HEK293 (cell line): ENCODE measurements at regions not wholly inside any gene's neighbourhood (a gene's known extent, or its start where the extent isn't known, plus 50 kb on each side); places are given as distances from the start of the nearest gene placed in this dataset.
A peak's percentile ranks its signal among the peaks of the same experiment; 100 is the strongest.

ENCODE experiments used
- CTCF ChIA-PET: fragments of 350-600 bp; formaldehyde crosslinking; extraction: SDS; loops from one replicate; lab custom pipeline; 2021; ENCODE audit warnings: antibody characterized with exemption; lab: Yijun Ruan, JAX
- POLR2A ChIA-PET: fragments of 300-600 bp; formaldehyde crosslinking; extraction: SDS; loops from one replicate; lab custom pipeline; 2020; ENCODE audit warnings: antibody characterized with exemption, inconsistent platforms; lab: Yijun Ruan, JAX
- H3K27ac ChIP-seq: fragments of 200-500 bp; sonication (Bioruptor generic); 2 replicates; pipeline ENCODE4 v1.5.1; 2014; ENCODE audit warnings: low read depth, low read length, control low read depth, inconsistent platforms; ENCODE audit errors: extremely low read depth
- H3K36me3 ChIP-seq, 2 experiments: fragments of 200-500 bp in 1 of 2; sonication (Bioruptor generic) in 1 of 2; 1 replicate in 1 of 2; 2 replicates in 1 of 2; pipeline ENCODE4 v1.5.1; 2014 to 2017; ENCODE audit warnings: inconsistent platforms in 2 of 2, low read length in 2 of 2; ENCODE audit not compliant: control insufficient read depth in 2 of 2, insufficient read depth in 1 of 2
- H3K4me1 ChIP-seq: fragments of 200-500 bp; sonication (Bioruptor generic); 2 replicates; pipeline ENCODE4 v1.5.1; 2014; ENCODE audit warnings: mild to moderate bottlenecking, low read length, inconsistent platforms; ENCODE audit not compliant: control insufficient read depth, insufficient read depth
- H3K4me3 ChIP-seq: 2 replicates; pipeline ENCODE4 v1.5.1; 2011; ENCODE audit warnings: low read depth, mild to moderate bottlenecking, control low read depth, low read length, moderate library complexity
- H3K9me3 ChIP-seq: fragments of 200-500 bp; sonication (Bioruptor generic); 2 replicates; pipeline ENCODE4 v1.5.1; 2014; ENCODE audit warnings: low read depth, low read length, inconsistent platforms; ENCODE audit not compliant: control insufficient read depth, insufficient read depth
- GLI4 ChIP-seq: fragments of 450-650 bp; formaldehyde crosslinking; IDR thresholded peaks from 2 replicates; pipeline ENCODE4 v1.5.1; 2016; ENCODE audit warnings: missing biosample characterization, missing genetic modification characterization
- IKZF3 ChIP-seq: fragments of 450-650 bp; IDR thresholded peaks from 2 replicates; pipeline ENCODE4 v1.5.0; 2018; ENCODE audit warnings: missing biosample characterization, mild to moderate bottlenecking, missing genetic modification characterization, moderate library complexity
- KLF16 ChIP-seq: fragments of 450-650 bp; formaldehyde crosslinking; IDR thresholded peaks from 2 replicates; pipeline ENCODE4 v1.5.1; 2017; ENCODE audit warnings: missing biosample characterization, missing genetic modification characterization
- MZF1 ChIP-seq: fragments of 450-650 bp; formaldehyde crosslinking; IDR thresholded peaks from 2 replicates; pipeline ENCODE4 v1.5.1; 2017; ENCODE audit warnings: missing biosample characterization, missing genetic modification characterization, borderline replicate concordance
- SCRT2 ChIP-seq: fragments of 450-650 bp; formaldehyde crosslinking; IDR thresholded peaks from 2 replicates; pipeline ENCODE4 v1.5.1; 2016; ENCODE audit warnings: missing biosample characterization, missing genetic modification characterization
- SP2 ChIP-seq: fragments of 450-650 bp; formaldehyde crosslinking; IDR thresholded peaks from 2 replicates; pipeline ENCODE4 v1.5.1; 2016; ENCODE audit warnings: missing biosample characterization, missing genetic modification characterization
- TCF7L2 ChIP-seq: IDR thresholded peaks from 2 replicates; pipeline ENCODE4 v1.6.1; 2011; ENCODE audit warnings: low read depth, mild to moderate bottlenecking, inconsistent platforms, low read length, moderate library complexity, borderline replicate concordance
- YY2 ChIP-seq: fragments of 450-650 bp; formaldehyde crosslinking; IDR thresholded peaks from 2 replicates; pipeline ENCODE4 v1.5.1; 2016; ENCODE audit warnings: missing biosample characterization, missing genetic modification characterization
- ZBTB7A ChIP-seq: fragments of 450-650 bp; formaldehyde crosslinking; IDR thresholded peaks from 2 replicates; pipeline ENCODE4 v1.5.1; 2016; ENCODE audit warnings: low read depth, missing biosample characterization, missing genetic modification characterization
- ZBTB8A ChIP-seq: fragments of 450-650 bp; formaldehyde crosslinking; IDR thresholded peaks from 2 replicates; pipeline ENCODE4 v1.5.1; 2016; ENCODE audit warnings: missing biosample characterization, missing genetic modification characterization
- ZFP3 ChIP-seq: fragments of 450-650 bp; formaldehyde crosslinking; IDR thresholded peaks from 2 replicates; pipeline ENCODE4 v1.5.1; 2016; ENCODE audit warnings: low read depth, missing biosample characterization, missing genetic modification characterization
- ZFP41 ChIP-seq: fragments of 450-650 bp; formaldehyde crosslinking; IDR thresholded peaks from 2 replicates; pipeline ENCODE4 v1.5.1; 2016; ENCODE audit warnings: missing biosample characterization, missing genetic modification characterization, borderline replicate concordance
- ZNF132 ChIP-seq: fragments of 450-650 bp; formaldehyde crosslinking; IDR thresholded peaks from 2 replicates; pipeline ENCODE4 v1.5.1; 2017; ENCODE audit warnings: missing biosample characterization, missing genetic modification characterization, borderline replicate concordance
- ZNF133 ChIP-seq: fragments of 450-650 bp; formaldehyde crosslinking; IDR thresholded peaks from 2 replicates; pipeline ENCODE4 v1.5.1; 2016; ENCODE audit warnings: missing biosample characterization, missing genetic modification characterization
- ZNF140 ChIP-seq: fragments of 450-650 bp; formaldehyde crosslinking; IDR thresholded peaks from 2 replicates; pipeline ENCODE4 v1.5.1; 2016; ENCODE audit warnings: missing biosample characterization, missing genetic modification characterization
- ZNF23 ChIP-seq: fragments of 450-650 bp; formaldehyde crosslinking; IDR thresholded peaks from 2 replicates; pipeline ENCODE4 v1.5.1; 2016; ENCODE audit warnings: missing biosample characterization, missing genetic modification characterization, borderline replicate concordance
- ZNF239 ChIP-seq: fragments of 450-650 bp; formaldehyde crosslinking; IDR thresholded peaks from 2 replicates; pipeline ENCODE4 v1.5.1; 2016; ENCODE audit warnings: missing biosample characterization, missing genetic modification characterization
- ZNF274 ChIP-seq, 2 experiments: fragments of 200-500 bp in 1 of 2; fragments of 450-650 bp in 1 of 2; sonication (Bioruptor generic) in 1 of 2; formaldehyde crosslinking in 1 of 2; IDR thresholded peaks; 2 replicates each; pipeline versions ENCODE4 v1.5.1 to v1.6.1; 2014 to 2016; ENCODE audit warnings: borderline replicate concordance in 1 of 2, inconsistent platforms in 1 of 2, low read length in 1 of 2, missing biosample characterization in 1 of 2, missing genetic modification characterization in 1 of 2
- ZNF292 ChIP-seq: fragments of 450-650 bp; formaldehyde crosslinking; IDR thresholded peaks from 2 replicates; pipeline ENCODE4 v1.5.1; 2016; ENCODE audit warnings: low read depth, missing biosample characterization, missing genetic modification characterization, borderline replicate concordance
- ZNF324 ChIP-seq: fragments of 450-650 bp; formaldehyde crosslinking; IDR thresholded peaks from 2 replicates; pipeline ENCODE4 v1.5.1; 2016; ENCODE audit warnings: missing biosample characterization, missing genetic modification characterization
- ZNF423 ChIP-seq: fragments of 450-650 bp; formaldehyde crosslinking; IDR thresholded peaks from 2 replicates; pipeline ENCODE4 v1.5.1; 2016; ENCODE audit warnings: missing biosample characterization, missing genetic modification characterization
- ZNF514 ChIP-seq: fragments of 450-650 bp; formaldehyde crosslinking; IDR thresholded peaks from 2 replicates; pipeline ENCODE4 v1.5.1; 2016; ENCODE audit warnings: missing biosample characterization, missing genetic modification characterization
- ZNF521 ChIP-seq: fragments of 450-650 bp; formaldehyde crosslinking; IDR thresholded peaks from 2 replicates; pipeline ENCODE4 v1.5.1; 2017; ENCODE audit warnings: missing biosample characterization, mild to moderate bottlenecking, missing genetic modification characterization
- ZNF623 ChIP-seq: fragments of 450-650 bp; formaldehyde crosslinking; IDR thresholded peaks from 2 replicates; pipeline ENCODE4 v1.5.1; 2016; ENCODE audit warnings: missing biosample characterization, missing genetic modification characterization
- ZNF792 ChIP-seq: fragments of 450-650 bp; formaldehyde crosslinking; IDR thresholded peaks from 2 replicates; pipeline ENCODE4 v1.5.1; 2016; ENCODE audit warnings: missing biosample characterization, missing genetic modification characterization
- TF ChIP-seq, protein P1 (sequence below): fragments of 450-650 bp; formaldehyde crosslinking; IDR thresholded peaks from 2 replicates; pipeline ENCODE4 v1.5.1; 2017; ENCODE audit warnings: missing biosample characterization, missing genetic modification characterization
- TF ChIP-seq, protein P2 (sequence below): fragments of 450-650 bp; formaldehyde crosslinking; IDR thresholded peaks from 2 replicates; pipeline ENCODE4 v1.5.1; 2017; ENCODE audit warnings: missing biosample characterization, missing genetic modification characterization
- TF ChIP-seq, protein P3 (sequence below): fragments of 450-650 bp; formaldehyde crosslinking; IDR thresholded peaks from 2 replicates; pipeline ENCODE4 v1.5.0; 2017; ENCODE audit warnings: missing biosample characterization, missing genetic modification characterization, borderline replicate concordance

DNA sequence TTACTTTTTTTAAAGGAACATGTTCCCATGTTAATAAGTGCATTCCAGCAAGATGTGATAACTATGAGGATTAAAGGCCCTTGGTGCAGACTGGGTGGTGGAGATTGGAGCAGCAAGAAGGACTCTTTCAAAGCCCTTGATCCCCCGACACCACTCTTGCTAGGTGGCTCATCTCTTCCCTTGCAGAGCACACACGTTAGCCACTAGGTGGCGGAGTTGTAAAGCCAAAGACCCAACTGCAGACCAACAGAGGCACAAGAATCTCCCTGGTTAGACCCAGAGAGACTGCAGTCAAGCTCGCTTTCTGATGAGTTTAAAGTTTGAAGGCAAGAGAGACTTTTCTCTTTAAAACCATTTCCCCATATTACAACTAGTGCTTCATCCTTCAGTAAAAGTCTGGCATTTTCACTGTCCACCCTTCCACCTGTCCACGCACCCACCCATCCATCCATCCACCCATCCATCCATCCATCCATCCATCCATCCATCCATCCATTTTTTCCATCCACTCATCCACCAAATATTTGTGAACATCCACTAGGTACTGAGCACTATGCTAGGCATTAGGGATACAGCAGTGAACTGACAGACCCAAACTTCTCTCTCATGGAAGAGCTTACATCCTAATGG lies 226.9 kb downstream of the MSX2 start (continued):
- no peak for TF ChIP-seq MZF1 (tag by site-specific recombination)
- peak; percentile 65; the same call in 1 of the 2 replicates for TF ChIP-seq TCF7L2
- TF ChIP-seq, protein P1, sequence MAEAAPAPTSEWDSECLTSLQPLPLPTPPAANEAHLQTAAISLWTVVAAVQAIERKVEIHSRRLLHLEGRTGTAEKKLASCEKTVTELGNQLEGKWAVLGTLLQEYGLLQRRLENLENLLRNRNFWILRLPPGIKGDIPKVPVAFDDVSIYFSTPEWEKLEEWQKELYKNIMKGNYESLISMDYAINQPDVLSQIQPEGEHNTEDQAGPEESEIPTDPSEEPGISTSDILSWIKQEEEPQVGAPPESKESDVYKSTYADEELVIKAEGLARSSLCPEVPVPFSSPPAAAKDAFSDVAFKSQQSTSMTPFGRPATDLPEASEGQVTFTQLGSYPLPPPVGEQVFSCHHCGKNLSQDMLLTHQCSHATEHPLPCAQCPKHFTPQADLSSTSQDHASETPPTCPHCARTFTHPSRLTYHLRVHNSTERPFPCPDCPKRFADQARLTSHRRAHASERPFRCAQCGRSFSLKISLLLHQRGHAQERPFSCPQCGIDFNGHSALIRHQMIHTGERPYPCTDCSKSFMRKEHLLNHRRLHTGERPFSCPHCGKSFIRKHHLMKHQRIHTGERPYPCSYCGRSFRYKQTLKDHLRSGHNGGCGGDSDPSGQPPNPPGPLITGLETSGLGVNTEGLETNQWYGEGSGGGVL: no peak
- no peak for TF ChIP-seq ZNF133 (tag by site-specific recombination)

DNA sequence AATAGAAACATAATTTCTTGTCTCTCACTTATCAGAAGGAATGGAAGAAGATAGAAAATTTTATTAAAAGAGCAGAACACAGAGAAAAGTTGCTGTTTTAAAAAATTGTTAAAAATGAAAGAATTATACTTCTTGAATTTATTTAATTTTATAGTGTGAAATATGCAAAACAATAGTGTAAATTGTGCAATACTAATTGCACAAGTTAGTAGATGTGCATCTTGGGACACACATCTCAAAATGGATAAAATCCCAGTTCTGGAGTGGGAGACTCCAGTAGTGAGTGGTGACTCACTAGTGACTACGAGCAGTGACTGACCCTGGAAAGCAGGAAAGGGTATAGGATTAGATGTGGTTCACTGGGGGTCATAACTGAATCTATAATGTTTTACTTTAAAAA lies 223.2 kb downstream of the MSX2 start:
- H3K27ac ChIP-seq: no peak overlapping the region
- CTCF ChIA-PET: interaction anchor here (0.6 to 1.3 kb wide), 4 partner anchors 37 to 590 kb away, joined by 3 to 4 read pairs (median 3); no protein-coding TSS in a partner anchor
- no peaks in the 10 kb centered on the region for H3K36me3 ChIP-seq
- POLR2A ChIA-PET: no interaction called here
- TF ChIP-seq ZFP41 (no peak), ZNF792 (tag by site-specific recombination) (no peak), ZNF140 (tag by site-specific recombination) (no peak), KLF16 (tag by site-specific recombination) (no peak), ZBTB8A (no peak), ZNF292 (no peak), ZNF514 (tag by site-specific recombination) (no peak), ZNF132 (tag by site-specific recombination) (no peak), IKZF3 (tag by site-specific recombination) (no peak), ZNF423 (tag by site-specific recombination) (no peak), ZFP3 (tag by site-specific recombination) (no peak), ZBTB7A (no peak), ZNF623 (no peak), ZNF324 (tag by site-specific recombination) (no peak), ZNF274 (IDR thresholded peaks at IDR 0.05; ENCODE audit: low read length) (no peak), ZNF274 (tag by site-specific recombination; IDR thresholded peaks at IDR 0.05; ENCODE audit: borderline replicate concordance) (no peak), SCRT2 (tag by site-specific recombination) (no peak)
- TF ChIP-seq, protein P2, sequence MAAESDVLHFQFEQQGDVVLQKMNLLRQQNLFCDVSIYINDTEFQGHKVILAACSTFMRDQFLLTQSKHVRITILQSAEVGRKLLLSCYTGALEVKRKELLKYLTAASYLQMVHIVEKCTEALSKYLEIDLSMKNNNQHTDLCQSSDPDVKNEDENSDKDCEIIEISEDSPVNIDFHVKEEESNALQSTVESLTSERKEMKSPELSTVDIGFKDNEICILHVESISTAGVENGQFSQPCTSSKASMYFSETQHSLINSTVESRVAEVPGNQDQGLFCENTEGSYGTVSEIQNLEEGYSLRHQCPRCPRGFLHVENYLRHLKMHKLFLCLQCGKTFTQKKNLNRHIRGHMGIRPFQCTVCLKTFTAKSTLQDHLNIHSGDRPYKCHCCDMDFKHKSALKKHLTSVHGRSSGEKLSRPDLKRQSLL: no peak
- no peak overlapping the region for H3K4me3 ChIP-seq
- no peaks in the 10 kb centered on the region for H3K4me1 ChIP-seq
- H3K9me3 ChIP-seq: no peaks in the 10 kb centered on the region

DNA sequence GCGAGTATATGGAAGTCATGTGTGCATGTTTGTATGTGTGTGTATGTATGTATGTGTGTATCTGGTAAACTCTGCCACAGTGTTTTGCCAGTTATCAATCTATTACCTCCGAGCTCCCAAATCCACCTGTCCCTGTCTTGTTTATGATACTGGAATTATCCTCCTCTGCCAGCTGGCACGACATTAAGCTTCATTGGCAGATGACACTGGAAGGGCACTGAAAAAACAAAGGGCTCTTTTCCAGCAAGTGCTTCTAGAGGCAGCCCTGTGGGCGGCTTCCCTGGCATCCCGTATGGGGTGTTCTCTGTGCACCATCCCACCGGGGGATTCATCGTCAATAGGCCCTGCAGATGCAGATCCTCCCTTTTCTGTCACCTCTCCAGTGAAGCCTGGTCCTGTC lies 221.5 kb downstream of the MSX2 start:
- CTCF ChIA-PET: interaction anchor here (0.6 kb wide), 4 partner anchors 38 to 1371 kb away, joined by 3 to 4 read pairs (median 3); no protein-coding TSS in a partner anchor
- no peaks in the 10 kb centered on the region for H3K4me1 ChIP-seq
- H3K36me3 ChIP-seq: no peaks in the 10 kb centered on the region
- no peaks in the 10 kb centered on the region for H3K9me3 ChIP-seq
- POLR2A ChIA-PET: no interaction called here
- no peak overlapping the region for H3K27ac ChIP-seq
- no peak overlapping the region for H3K4me3 ChIP-seq
- TF ChIP-seq YY2 (tag by site-specific recombination): no peak
- no peak for TF ChIP-seq ZNF521 (tag by site-specific recombination)
- no peak for TF ChIP-seq GLI4 (tag by site-specific recombination)
- TF ChIP-seq ZNF239 (tag by site-specific recombination): no peak
- TF ChIP-seq SP2 (tag by site-specific recombination): no peak
- TF ChIP-seq ZNF23 (tag by site-specific recombination): no peak
- TF ChIP-seq, protein P3, sequence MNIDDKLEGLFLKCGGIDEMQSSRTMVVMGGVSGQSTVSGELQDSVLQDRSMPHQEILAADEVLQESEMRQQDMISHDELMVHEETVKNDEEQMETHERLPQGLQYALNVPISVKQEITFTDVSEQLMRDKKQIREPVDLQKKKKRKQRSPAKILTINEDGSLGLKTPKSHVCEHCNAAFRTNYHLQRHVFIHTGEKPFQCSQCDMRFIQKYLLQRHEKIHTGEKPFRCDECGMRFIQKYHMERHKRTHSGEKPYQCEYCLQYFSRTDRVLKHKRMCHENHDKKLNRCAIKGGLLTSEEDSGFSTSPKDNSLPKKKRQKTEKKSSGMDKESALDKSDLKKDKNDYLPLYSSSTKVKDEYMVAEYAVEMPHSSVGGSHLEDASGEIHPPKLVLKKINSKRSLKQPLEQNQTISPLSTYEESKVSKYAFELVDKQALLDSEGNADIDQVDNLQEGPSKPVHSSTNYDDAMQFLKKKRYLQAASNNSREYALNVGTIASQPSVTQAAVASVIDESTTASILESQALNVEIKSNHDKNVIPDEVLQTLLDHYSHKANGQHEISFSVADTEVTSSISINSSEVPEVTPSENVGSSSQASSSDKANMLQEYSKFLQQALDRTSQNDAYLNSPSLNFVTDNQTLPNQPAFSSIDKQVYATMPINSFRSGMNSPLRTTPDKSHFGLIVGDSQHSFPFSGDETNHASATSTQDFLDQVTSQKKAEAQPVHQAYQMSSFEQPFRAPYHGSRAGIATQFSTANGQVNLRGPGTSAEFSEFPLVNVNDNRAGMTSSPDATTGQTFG: no peak
